NCI-H146 (cell line): ENCODE measurements at regions not wholly inside any gene's neighbourhood (a gene's known extent, or its start where the extent isn't known, plus 50 kb on each side); places are given as distances from the start of the nearest gene placed in this dataset.

ENCODE experiments used
- DNase-seq: peaks from one replicate; lab custom pipeline; 2025; lab: John Stamatoyannopoulos, UW

DNA sequence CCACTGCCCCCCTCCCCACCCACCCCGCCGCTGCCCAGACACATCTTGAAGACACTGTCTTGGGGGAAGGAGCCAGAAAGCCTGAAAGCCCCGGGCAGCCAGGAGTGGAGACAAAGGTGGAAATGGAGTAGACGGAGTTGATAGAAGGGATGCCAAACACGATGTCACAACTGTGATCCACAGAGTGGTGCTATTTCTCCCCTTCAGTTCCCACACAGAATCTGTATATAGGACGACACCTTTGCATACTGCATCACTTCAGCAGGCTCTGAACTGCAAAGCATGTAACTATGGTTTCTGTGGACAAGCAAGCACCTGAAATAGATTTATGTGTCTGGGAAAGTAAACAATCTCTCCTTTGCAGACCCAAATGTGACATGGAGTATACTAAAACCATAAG is 56.4 kb upstream of the F13A1 start:
- no peak for DNase-seq

DNA sequence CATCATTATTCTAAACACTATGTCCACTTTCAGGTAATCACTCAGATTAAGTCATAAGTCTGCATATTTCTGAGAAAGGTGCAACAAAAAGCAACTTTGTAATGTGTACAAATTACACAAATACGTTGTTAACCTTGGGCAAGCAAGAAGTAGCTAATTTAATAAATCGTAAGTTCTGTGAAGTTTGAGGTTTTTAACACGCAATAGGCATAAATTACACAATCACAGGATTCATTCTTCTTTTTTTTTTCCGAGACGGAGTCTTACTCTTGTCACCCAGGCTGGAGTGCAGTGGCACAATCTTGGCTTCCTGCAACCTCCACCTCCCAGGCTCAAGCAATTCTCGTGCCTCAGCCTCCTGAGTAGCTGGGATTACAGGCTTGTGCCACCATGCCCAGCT is 57.2 kb upstream of the F13A1 start:
- no peak for DNase-seq

DNA sequence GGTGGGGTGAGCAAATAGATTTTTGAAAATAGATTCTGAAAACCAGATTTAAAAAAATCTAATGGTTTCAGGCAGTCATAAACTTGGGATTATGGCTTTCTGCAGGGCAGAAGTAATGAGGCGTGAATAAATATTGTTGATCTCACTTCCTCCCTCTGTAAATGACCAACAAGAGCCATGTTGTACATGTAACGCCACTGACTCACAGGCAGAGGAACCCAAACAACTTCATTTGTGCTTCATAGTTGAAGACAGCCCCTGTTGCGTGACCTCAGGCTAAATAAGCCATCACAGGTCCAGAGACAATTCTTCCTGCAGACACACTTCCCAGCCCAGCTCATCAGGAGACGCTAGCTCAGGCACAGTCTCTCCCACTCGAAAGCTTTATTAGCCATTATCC is 59.1 kb upstream of the F13A1 start:
- DNase-seq = no peak

DNA sequence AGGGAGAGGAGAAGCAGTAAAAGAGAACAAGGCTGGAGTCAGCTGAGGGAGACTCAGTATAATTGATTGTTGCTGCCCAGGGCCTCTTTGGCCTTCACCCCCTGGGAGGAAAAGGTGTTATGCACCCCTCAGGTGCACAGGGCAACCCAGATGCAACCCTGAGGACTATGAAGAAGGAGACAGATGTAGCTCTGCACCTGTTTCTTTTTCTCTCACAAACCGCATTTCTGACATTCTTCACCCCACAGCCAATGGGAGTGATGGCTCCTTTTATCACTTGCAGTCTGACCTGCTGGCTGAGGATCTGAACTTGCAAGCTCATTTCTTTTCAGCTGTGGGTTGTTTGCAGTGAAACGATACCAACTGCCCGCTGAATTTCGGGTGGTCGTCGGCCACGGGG is 64.1 kb upstream of the F13A1 start:
- DNase-seq = no peak

DNA sequence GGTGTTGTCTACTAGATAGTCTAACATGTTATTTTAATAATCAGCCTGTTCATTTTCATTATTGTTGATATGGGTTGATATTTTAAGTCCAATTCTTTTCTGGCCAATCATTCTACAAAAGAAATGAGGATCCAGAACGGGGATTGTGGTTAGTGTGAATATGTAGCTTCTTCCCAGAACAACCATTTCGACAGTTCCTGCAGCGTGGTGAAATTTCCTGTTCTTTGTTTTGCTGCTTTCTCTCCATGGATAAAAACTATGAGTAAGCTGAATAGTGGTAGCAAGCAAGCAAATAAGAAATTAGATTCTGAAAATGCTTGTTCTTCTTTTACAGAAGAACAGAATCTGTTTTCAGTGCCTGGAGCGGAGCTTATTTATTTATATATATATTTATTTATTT is 65.5 kb upstream of the F13A1 start:
- DNase-seq = no peak

DNA sequence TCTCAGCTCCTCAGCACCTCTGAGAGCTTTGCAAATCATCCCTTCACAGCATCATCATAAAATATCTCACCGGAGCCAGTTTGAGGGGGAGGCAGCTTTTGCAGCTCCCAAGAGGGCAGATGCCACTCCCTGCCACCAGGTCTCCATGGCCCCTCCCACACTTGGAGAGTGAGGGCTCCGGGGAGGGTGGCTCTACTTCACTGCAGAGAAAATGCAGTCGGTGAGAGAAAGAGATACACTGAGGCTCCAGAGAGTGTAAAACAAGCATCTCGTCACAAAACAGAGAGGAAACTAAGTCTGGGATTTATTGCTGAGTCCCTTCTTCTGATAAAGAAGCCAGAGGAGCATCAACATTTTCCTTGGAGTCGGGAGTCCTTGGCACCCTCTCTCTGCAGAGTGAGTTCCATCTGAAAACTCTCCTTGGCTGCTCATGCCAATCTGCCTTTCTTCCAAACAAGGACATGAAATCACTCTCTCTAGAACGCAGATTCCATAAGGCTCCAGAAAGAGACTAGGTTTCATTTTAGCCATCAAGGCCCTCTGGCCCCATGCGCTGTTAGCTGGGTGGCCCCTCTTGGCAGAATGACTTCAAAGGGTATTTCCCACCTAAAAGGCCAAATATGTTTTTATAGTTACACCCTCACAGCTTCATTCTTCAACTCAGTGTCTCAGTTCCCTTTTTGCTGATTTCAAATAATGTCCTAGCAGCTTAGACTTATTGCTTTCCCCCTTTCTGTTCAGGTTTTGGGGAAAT is 70.6 kb upstream of the F13A1 start:
- DNase-seq = no peak

DNA sequence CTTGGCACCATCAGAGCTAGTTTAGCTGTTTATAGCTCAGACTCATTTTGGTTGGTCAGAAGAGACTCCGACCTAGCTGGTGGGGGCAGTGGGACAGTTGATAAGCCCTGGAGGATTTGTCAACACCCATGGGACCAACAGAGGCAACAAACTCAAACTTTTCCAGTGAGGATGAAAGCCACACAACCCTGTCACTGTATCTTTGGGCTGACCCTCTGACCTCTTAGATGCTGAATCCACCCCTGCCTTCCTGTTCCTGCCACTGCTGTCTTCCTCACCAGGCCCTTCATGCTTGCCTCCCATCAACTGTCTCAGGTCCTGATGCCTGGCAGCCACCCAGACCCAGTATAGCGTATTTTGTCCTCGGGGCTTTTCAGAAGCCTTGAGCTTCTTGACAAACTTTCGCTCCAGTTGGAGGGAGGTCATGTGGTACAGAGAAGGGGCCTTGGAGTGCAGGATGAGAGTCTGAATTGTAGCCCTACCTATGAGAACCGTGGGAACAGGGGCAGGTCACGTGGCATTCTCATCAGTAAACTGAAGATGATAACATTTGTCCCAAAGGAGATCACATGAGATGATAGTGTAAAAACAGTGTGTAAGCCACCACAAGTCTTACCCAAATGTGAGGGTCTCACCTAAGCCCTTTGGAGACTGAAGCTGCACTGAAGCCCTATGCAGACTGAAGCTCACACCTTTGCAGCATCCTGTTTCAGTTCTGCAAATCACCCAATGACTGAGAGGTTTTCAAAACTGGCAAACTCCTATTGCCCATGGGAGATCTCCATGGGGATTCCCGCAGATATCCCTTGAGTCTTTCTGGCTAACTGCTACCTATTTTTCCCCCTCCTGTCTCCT is 72.0 kb upstream of the F13A1 start:
- DNase-seq = no peak

DNA sequence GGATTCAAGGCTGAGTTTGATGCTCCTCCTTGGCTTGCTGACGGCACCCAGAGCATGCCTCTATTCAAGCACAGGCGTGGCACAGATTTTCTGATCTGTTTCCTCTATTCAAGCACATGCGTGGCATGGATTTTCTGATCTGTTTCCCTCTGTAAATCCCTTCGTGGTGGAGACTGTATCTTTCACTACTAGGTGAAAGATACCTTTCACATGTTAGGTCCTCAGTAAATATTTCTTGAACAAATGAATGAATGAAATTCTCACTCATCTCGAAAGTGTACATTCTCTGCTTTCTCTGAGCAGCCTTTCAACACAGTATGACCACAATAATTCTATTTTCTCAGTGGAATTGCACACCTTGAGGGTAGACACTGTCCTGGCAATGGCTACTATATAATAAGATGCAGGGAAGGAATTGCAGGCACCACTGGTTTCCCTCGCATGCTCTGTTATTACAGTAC is 72.6 kb upstream of the F13A1 start:
- DNase-seq = no peak

DNA sequence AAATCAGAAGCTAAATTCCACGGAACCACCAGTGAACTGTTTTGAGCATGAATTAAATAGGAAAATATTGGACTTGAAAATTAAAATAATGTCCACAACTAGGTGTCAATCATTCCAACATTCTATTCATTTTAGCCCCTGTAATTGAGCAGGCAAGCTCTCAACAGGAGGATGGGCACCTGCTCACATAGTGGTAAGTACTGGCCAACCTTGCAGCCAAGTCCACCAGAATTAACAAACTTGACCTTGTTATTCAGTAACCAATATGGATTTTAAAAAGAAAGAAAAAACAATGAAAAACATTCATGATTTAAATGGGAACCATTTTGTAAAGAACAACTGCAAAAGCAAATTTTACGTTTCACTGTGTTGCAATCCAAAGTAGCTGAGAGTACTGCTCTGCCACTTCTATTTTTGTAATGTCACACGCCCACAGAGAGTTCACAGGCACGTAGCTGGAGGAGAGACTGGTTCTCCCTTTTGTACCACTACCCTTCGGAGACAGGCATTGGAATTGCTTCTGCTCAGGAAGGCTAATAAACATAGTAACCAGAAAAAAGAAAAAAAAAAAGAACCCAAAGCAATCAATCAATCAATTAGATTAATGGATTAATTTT is 75.2 kb upstream of the F13A1 start:
- no peak for DNase-seq

DNA sequence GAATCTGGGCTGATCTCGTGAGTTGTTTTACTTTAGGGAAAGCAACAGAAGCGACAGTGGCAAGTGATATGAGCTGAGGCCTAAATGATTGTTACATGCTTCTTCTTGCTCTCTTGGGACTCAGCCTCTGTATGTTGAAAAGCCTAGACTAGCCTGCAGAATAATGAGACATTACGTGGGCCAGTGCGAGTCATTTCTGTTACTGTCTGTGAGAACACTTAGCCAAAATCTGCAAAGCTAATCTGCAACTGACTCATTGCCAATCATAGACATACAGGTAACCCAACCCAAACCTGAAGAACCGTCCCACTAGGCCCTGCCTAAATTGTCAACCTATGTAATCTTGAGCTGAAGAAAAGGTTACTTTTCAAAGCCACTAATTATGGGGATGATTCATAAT is 77.4 kb upstream of the F13A1 start:
- no peak for DNase-seq

DNA sequence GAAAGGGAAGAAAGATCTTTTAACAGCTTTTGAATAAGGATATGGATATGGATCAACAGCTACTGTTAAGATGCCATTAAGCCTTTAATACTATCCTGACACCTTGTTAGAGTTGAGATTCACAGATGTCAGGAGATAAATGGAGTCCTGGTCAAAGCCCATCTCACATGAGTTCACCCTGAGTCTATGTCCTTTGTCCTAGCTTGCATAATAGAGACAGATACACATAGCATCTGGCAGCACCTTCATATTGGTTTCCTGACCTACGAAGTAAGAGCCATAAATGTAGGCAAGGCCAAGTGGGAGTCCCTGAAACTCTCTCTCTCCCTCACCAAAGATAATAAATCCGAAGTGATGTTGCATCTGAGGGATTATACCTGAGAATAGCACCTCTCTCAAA is 79.1 kb upstream of the F13A1 start:
- DNase-seq = no peak

DNA sequence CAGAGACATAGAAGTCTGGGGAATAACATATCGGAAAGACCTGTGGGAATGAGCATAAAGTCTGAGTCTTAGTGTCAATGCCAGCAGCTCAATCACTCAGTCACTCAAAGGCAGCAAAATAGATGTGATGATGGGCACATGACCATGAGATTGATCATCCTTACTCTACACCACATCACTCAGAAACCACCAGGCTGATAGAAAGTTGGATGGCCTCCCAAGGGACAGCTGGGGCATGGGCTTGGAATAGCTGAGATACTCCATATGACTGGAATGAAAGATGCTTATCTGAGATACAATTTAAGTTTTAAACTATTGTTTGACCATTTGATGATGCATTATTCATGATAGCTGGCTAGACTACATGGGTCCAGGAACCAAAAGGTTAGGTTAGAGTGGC is 80.9 kb upstream of the F13A1 start:
- DNase-seq = no peak

DNA sequence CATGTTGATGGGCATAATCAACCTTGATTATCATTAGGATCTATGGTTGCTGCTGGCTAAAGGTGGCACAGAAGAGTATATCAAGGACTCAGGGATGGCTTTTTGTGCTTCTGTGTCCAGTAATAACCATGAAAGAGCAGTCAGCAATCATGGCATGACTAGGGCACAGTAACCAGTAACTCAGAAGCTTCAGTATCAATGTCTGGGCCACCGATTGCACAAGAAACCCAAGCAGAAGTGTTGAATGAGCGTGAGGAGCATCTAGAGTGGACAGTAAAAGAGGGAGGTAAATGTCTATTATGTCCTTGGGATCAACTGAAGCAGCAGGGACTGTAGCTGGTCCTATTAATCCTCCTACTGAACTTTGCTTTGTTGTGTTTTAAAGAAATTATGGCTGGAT is 81.5 kb upstream of the F13A1 start:
- DNase-seq = no peak

DNA sequence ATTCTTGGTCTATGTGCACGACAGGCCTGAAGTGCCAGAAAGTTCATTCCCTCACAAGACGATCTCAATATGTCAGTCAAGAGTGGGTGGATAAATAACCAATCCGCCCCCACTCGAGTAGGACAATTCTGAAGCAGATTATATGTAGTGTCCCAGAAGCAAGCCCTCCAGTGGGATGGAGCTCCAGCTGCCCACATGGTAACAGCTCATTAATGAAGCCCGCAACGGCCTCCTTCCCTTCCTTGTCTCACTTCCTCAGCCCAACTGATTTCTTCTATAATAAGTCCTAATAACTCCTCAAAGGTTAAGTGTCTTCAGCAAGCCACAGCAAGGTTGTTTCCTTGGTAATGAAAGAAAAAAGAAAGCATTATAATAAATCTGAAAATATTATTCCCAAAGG is 82.1 kb upstream of the F13A1 start:
- DNase-seq = no peak

DNA sequence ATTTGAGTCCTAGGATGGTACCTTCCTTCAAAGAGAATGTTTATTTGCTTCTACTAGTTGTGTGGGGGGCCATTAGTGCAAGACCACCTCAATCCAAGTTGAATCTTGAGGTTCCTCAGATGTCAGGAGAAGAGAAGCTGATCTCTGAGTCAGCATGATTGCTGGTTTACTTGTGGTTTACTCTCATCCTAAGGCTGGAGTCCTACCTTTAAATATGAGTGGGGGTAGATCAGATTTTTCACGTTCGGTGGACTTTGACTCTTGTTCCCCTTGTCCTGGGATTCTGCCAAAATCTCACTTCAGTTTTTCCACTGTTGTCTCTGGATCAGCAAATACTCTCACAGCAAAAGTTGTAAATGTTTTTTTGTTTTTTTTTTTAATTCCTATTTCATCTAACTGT is 84.6 kb upstream of the F13A1 start:
- DNase-seq = no peak

DNA sequence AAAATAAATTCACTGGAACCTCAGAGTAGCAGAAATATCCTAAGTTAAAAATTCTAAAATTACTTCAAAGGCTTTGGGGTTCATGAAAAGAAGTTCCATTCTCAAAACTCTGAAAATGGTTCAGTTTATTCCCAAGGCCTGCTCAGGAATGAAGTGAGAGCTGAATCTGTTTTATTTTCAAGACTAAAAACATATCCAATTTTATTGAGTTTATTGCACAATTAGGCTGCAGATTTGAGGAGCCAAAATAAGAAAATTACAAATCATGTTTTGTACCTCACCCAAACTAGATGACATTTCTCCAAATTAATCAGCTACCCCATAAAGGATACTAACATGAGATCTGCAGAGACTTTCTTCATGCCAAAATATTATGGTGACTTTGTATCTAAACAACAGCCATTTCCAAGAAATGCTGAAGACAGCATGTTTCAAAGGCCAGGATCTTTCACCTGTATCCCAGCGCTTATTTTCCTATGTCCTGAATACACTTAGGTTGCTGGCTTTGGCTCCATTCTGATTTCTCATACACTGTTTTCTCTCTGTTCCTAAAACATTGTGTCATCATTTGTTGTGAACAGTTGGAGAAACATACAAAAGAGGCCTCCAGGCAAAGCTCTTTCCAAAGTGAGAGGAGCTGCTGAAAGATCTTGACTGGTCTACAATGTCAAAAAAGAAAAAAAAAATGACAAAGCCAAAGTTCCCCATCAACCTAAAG is 85.7 kb upstream of the F13A1 start:
- no peak for DNase-seq

DNA sequence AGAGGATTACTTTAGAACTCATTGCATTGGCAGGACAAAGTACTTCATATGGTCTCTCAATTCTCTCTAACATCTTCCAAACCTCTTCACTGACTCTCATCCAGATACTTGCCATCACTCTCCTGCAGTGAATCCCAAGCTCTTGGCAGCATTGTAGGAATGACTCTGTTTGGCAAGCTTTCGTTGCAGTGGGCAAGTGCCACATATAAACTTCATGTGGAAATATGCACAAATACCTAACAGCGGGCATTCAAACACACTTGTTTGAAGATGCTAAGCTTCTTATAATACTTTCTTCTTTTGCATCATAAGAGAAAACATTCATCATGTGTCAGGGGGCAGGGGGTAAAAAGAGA is 86.2 kb upstream of the F13A1 start:
- no peak for DNase-seq

DNA sequence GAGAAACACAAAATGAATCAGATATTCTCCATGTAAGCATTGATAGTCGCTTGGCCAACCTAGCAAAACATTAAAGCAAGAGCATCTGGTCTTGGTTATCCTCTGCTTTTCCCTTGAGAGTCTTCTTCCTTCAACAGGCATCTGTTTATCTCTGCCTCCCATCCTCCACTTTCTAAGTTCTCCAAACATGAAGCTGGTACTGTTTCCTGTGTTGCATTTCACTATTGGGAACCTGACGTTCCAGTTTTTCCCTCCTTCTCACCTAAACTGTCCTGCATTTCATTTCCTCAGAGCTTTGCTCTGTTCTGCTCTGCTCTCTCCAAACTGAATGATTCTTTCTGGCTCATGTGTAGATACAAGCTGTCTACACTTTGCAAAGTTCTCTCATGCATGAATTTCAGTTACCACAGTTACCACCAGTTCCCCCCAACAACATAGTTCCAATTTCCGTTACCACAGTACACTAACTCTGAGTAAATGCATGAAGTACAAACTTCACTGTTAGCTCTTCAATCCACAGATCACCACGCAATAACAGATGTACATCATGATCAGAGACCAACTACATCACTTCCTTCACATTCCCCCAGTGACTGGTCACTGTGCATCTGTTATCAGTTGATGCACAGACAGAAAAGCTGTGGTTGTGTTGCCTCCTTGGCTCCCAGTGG is 86.7 kb upstream of the F13A1 start:
- DNase-seq = no peak

DNA sequence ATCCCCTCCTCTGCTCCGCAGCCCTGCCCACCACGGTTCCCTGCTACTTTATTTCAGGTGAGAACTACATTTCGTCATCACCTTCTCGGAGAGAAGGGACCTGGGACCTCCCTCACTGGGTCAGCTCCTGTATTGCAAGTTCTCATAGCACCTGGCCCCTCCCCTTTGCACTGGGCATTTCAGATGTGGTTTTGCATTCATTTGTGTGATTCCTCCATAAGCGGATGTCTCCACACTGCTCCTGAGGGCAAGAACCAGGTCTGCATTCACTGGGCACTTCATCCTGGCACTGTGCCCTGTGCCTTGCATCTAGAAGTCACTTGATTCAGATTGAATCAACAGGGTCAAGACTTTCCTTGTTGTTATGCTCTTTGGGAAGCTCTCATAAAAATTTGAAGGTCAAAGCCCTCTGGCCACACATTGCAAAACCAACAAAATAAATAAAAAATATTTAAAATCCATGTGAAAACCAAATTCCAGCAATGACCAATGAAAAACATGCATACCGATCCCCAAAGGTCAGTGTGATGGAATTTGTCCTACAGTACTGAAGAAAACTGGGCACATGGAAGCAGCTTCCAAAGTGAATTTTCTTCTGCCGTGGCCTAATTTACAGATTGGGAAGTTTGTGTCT is 89.1 kb upstream of the F13A1 start:
- DNase-seq = no peak

DNA sequence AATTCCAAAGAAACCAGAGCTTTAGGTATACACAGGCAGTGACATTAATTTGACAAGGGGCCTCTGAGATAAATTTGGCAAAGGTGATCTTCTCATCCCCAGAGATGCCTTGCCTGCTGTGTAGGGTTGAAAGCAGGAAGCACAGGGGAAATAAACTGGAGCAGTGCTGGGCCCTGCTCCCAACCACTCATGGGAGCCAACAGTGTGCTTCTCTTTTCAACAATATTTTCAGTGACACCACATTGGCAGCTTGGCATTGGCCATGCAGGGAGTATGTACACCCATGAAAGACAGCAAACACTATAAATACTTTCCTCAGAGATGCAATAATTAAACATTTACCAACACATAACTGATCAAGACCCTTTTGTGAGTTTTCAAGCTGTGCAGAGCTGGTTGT is 90.7 kb upstream of the F13A1 start:
- no peak for DNase-seq

DNA sequence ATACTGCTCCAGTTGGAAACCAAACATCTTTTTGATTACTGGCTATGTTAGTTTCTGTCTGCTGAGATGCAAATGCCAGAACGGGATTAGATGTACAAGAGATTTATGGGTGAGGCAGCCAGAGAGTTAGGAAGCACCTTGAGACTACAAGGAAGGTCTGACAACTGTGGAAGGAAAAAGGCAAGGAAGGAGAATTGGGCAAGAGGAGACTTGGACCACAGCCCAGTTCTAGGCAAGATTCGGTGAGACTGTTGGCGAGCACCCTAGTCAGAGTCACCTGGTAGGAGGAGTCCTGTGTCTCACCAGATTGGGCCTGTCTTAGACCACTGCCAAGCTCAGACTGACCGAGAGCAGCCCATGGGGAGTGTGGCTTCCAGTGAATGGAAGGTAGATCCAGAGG is 91.8 kb upstream of the F13A1 start:
- no peak for DNase-seq

DNA sequence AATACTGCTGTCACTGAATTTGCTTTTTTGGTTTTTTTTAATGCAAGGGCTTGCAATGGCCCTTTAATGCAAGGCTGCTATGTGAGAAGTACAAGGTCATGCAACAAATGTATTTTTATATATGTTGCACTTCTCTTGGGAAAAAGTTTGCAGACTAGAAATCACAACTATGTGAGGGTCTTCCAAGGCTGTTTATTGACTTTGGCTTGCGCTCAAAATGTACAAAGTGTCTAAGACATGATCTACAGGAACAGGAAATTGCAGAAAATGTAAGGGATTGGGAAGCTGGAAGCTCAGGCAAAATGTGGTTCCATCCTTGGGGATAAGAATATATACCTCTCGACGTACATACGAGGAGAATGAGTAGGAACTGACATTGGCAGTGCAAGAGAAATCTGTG is 92.2 kb upstream of the F13A1 start:
- no peak for DNase-seq
